ENCODE measurements at regions not wholly inside any gene's neighbourhood (a gene's known extent, or its start where the extent isn't known, plus 50 kb on each side); places are given as distances from the start of the nearest gene placed in this dataset.
"Not testable (repeated sequence)": the region's sequence is repeated elsewhere in the genome, so short reads cannot be mapped to it uniquely, and the experiment has no call there.

- no peak for DNase-seq
These were observed 305.1 kb downstream of the NPHP4 start for GRCh38 chr1:5686925-5687706.

- no peak for DNase-seq
These were observed 306.0 kb downstream of the NPHP4 start for GRCh38 chr1:5686195-5686594.

- no peak for DNase-seq
These were observed 306.7 kb downstream of the NPHP4 start for GRCh38 chr1:5685446-5686040.

GRCh38 chr1:5684791-5685190 lies 307.4 kb downstream of the NPHP4 start:
- DNase-seq: no peak

- DNase-seq: no peak
These were observed 308.8 kb downstream of the NPHP4 start for GRCh38 chr1:5683446-5683845.

GRCh38 chr1:5682626-5683225 lies 309.5 kb downstream of the NPHP4 start:
- no peak for DNase-seq

GRCh38 chr1:5681654-5682053 lies 310.6 kb downstream of the NPHP4 start:
- no peak for DNase-seq

- no peak for DNase-seq
These were observed 311.6 kb downstream of the NPHP4 start for GRCh38 chr1:5680600-5680999.

GRCh38 chr1:5678759-5679158 lies 313.5 kb downstream of the NPHP4 start:
- DNase-seq: no peak

GRCh38 chr1:5672355-5672754 lies 319.9 kb downstream of the NPHP4 start:
- not testable (repeated sequence) for DNase-seq

- no peak for DNase-seq
These were observed 321.5 kb downstream of the NPHP4 start for GRCh38 chr1:5670590-5671350.

- no peak for DNase-seq
These were observed 324.5 kb downstream of the NPHP4 start for GRCh38 chr1:5667513-5668325.

- no peak for DNase-seq
These were observed 327.0 kb downstream of the NPHP4 start for GRCh38 chr1:5664906-5665875.

- DNase-seq: no peak
These were observed 328.0 kb downstream of the NPHP4 start for GRCh38 chr1:5664081-5664768.

GRCh38 chr1:5662744-5663126 lies 329.5 kb downstream of the NPHP4 start:
- no peak for DNase-seq

- DNase-seq: no peak
These were observed 330.0 kb downstream of the NPHP4 start for GRCh38 chr1:5662086-5662743.

- DNase-seq: no peak
These were observed 330.8 kb downstream of the NPHP4 start for GRCh38 chr1:5661196-5662085.
